ENCODE measurements at regions not wholly inside any gene's neighbourhood (a gene's known extent, or its start where the extent isn't known, plus 50 kb on each side); places are given as distances from the start of the nearest gene placed in this dataset.
"Not testable (repeated sequence)": the region's sequence is repeated elsewhere in the genome, so short reads cannot be mapped to it uniquely, and the experiment has no call there.

DNA sequence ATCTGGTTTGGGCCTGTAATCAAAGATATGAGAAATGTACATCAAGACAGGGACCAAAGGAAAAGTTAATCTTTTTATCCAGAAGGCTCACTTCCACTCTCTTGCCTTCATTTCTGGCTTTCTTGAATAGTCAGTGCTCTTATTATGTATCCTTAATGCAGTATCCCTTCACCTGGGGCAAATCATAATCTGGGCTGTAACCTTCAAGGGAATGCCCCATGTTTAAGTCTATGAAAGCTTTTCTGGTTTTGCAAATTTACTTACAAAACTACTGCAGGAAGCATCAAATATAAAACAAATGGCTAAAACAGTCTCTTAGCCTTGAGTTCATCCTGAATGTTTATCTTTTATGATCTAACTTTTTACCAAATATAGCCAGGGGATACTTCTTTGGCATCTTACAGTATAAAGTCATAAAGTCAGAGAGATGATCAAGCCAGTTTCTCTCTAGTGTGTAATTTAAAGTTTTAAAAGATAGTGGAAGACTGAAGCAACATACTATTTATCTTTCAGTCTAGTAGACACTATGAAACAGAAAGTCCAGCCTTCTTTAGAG lies 1214.8 kb downstream of the STIM2 start:
- H3K4me3 ChIP-seq (ENCODE audit: low read depth, poor library complexity, severe bottlenecking): no peak overlapping the region
- TF ChIP-seq POLR2A (IDR thresholded peaks at IDR 0.05): no peak
- TF ChIP-seq, protein P1, sequence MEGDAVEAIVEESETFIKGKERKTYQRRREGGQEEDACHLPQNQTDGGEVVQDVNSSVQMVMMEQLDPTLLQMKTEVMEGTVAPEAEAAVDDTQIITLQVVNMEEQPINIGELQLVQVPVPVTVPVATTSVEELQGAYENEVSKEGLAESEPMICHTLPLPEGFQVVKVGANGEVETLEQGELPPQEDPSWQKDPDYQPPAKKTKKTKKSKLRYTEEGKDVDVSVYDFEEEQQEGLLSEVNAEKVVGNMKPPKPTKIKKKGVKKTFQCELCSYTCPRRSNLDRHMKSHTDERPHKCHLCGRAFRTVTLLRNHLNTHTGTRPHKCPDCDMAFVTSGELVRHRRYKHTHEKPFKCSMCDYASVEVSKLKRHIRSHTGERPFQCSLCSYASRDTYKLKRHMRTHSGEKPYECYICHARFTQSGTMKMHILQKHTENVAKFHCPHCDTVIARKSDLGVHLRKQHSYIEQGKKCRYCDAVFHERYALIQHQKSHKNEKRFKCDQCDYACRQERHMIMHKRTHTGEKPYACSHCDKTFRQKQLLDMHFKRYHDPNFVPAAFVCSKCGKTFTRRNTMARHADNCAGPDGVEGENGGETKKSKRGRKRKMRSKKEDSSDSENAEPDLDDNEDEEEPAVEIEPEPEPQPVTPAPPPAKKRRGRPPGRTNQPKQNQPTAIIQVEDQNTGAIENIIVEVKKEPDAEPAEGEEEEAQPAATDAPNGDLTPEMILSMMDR (IDR thresholded peaks at IDR 0.05): no peak
- intact Hi-C loops (cut with DNase I; ENCODE audit: low total_unique reads): no loop called here
- no peak for DNase-seq (ENCODE audit: low spot score in 2 of 2)

DNA sequence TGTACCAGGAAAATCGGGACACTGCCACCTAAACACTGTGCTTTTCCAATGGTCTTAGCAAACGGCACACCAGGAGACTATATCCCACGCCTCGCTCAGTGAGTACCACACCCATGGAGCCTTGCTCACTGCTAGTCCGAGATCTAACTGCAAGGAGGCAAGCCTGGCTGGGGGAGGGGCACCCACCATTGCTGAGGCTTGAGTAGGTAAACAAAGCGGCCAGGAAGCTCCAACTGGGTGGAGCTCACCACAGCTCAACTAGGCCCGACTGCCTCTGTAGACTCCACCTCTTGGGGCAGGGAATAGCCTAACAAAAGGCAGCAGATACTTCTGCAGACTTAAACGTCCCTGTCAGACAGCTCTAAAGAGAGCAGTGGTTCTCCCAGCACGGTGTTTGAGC lies 1216.6 kb downstream of the STIM2 start:
- H3K4me3 ChIP-seq (ENCODE audit: low read depth, poor library complexity, severe bottlenecking); intact Hi-C loops (cut with DNase I; ENCODE audit: low total_unique reads); DNase-seq (ENCODE audit: low spot score in 2 of 2): not testable (repeated sequence)
- 78 to 80% methylated on average over 8 to 9 of the region's 9 CpGs for WGBS, 2 donors

DNA sequence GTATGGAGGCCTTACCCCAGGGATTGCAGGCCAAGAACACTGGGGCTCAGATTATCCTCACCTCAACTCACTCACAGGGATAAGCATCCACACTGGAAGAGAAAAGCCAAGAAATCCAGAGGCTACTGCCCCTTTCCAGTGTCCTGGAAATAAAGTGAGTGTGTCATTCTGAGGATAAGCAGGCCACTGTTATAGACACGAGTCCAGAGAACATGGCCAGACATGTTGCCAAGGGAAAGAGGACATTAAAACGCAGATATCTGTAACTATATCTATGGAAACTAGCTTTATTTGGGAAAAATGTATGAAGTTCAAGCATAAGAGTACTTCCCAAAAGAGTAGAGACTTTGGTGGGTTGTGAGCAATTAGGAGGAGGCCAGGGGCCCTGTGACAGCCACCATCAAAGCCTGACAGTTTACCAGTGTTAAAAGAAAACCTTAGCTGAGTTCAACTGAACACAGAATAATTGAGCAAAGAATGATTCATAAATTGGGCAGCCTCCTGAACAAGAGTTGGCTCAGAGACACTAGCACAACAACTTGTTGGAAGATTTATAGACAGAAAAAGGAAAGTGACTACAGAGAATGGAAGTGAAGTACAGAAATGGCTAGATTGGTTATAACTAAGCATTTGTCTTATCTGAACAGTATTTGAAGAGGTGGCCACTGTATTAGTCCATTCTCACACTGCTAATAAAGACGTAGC lies 1222.2 kb downstream of the STIM2 start:
- H3K4me3 ChIP-seq (ENCODE audit: low read depth, poor library complexity, severe bottlenecking): no peak overlapping the region
- TF ChIP-seq, protein P1 (IDR thresholded peaks at IDR 0.05): no peak
- TF ChIP-seq POLR2A (IDR thresholded peaks at IDR 0.05): no peak
- no peak for DNase-seq (ENCODE audit: low spot score in 2 of 2)
- intact Hi-C loops (cut with DNase I; ENCODE audit: low total_unique reads): no loop called here
- 59 to 61% methylated on average over 3 of the region's 3 CpGs for WGBS, 2 donors

DNA sequence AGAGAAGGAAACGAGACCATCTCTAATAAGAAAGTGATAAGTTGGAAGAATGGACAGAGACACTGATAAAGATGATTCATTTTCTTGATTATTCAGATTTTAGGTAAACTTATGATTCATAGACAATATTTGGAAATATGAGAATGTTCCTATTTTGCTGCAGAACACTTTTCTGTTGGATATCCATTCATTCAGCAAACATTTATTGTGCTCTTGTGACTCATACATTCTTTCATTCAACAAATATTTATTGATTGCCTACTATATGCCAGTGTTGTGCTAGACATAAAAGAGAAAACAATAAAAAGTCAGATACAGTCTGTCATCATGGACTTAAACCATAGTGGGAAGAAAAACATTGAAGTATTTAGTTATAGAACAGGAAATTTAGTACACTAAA lies 1232.0 kb downstream of the STIM2 start:
- intact Hi-C loops (cut with DNase I; ENCODE audit: low total_unique reads): no loop called here
- H3K4me3 ChIP-seq (ENCODE audit: low read depth, poor library complexity, severe bottlenecking): no peak overlapping the region
- DNase-seq (ENCODE audit: low spot score in 2 of 2): no peak
- no peak for TF ChIP-seq POLR2A (IDR thresholded peaks at IDR 0.05)
- TF ChIP-seq, protein P1 (IDR thresholded peaks at IDR 0.05): no peak
- WGBS, 2 donors: 55 to 66% methylated on average over 1 of the region's 1 CpG

DNA sequence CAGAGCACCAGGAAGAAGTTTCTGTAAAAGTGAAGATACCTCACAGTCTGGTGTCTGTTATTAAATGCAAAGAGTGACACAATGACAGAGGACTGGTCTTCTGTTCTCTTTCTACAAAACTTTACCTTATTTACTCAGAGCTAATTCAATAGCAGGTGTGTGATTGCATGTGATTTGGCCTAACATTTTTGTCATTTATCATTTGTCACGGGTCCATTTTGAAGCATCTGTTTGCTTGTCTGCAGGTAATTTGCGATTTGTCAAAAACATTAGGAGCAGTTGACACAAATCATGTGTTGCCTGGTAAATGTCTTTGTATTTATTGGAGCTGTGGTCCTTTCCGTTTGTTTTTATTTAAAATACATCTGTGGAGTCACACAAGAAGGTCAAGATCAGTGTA lies 1232.4 kb downstream of the STIM2 start:
- TF ChIP-seq POLR2A (IDR thresholded peaks at IDR 0.05): no peak
- TF ChIP-seq, protein P1 (IDR thresholded peaks at IDR 0.05): no peak
- 53 to 65% methylated on average over 3 of the region's 3 CpGs for WGBS, 2 donors
- no peak for DNase-seq (ENCODE audit: low spot score in 2 of 2)
- no peak overlapping the region for H3K4me3 ChIP-seq (ENCODE audit: low read depth, poor library complexity, severe bottlenecking)
- intact Hi-C loops (cut with DNase I; ENCODE audit: low total_unique reads): no loop called here

DNA sequence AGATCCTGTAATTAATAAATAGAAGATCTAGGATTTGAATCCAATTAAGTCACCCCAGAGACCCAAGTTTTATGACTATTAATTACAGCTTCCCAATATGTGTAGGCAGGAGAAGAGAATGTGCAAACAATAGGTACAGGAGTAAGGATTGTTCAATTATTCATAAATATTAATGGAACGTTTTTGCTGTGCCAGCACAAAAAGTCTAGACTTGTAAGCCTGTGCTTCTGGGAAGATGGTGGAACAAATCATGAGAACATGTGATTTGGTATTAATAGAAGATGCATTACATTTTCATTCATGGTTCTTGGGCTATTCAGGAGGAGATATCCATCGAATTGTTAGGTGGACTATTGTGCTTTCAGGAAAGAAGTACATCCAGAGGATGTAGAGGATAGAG lies 1240.9 kb downstream of the STIM2 start:
- 56 to 58% methylated on average over 2 of the region's 2 CpGs for WGBS, 2 donors
- intact Hi-C loops (cut with DNase I; ENCODE audit: low total_unique reads): no loop called here
- DNase-seq (ENCODE audit: low spot score in 2 of 2): no peak
- no peak for TF ChIP-seq POLR2A (IDR thresholded peaks at IDR 0.05)
- TF ChIP-seq, protein P1 (IDR thresholded peaks at IDR 0.05): no peak
- no peak overlapping the region for H3K4me3 ChIP-seq (ENCODE audit: low read depth, poor library complexity, severe bottlenecking)

All from lower leg skin (tissue), 4 donors.